HL-60 (cell line): ENCODE measurements at regions not wholly inside any gene's neighbourhood (a gene's known extent, or its start where the extent isn't known, plus 50 kb on each side); places are given as distances from the start of the nearest gene placed in this dataset.

Experiments
- DNase-seq, 2 experiments: peaks; one replicate each; pipeline ENCODE4 v3.0.0-alpha.2; 2010 to 2020; ENCODE audit warnings: low read depth in 1 of 2, low spot score in 1 of 2
- H3K27ac ChIP-seq: fragments of 250-450 bp; sonication (Bioruptor Pico); replicated peaks from 2 replicates; pipeline ENCODE4 v1.5.1; 2020; ENCODE audit warnings: mild to moderate bottlenecking, moderate library complexity
- H3K27me3 ChIP-seq: fragments of 250-450 bp; sonication (Bioruptor Pico); 2 replicates; pipeline ENCODE4 v1.5.1; 2021; ENCODE audit warnings: mild to moderate bottlenecking, moderate library complexity; ENCODE audit not compliant: insufficient read depth, poor library complexity, severe bottlenecking
- H3K4me3 ChIP-seq: replicated peaks from 2 replicates; pipeline ENCODE4 v1.5.1; 2011; ENCODE audit warnings: mild to moderate bottlenecking, control low read depth, low read length; ENCODE audit not compliant: insufficient read depth
- GABPA ChIP-seq: IDR thresholded peaks from 2 replicates; pipeline ENCODE4 v1.6.1; 2012; ENCODE audit warnings: low read depth
- POLR2AphosphoS5 ChIP-seq: IDR thresholded peaks from 2 replicates; pipeline ENCODE4 v1.6.1; 2012; ENCODE audit warnings: low read depth
- REST ChIP-seq: IDR thresholded peaks from 2 replicates; pipeline ENCODE4 v1.6.1; 2012; ENCODE audit warnings: low read depth; ENCODE audit not compliant: insufficient replicate concordance
- SPI1 ChIP-seq: IDR thresholded peaks from 2 replicates; pipeline ENCODE4 v1.6.1; 2012; ENCODE audit warnings: low read depth, mild to moderate bottlenecking, borderline replicate concordance
- TF ChIP-seq, protein P1 (sequence below): IDR thresholded peaks from one replicate; pipeline ENCODE4 v1.5.1; 2011; ENCODE audit warnings: low read length, control low read depth, inconsistent platforms; ENCODE audit not compliant: insufficient read depth

DNA sequence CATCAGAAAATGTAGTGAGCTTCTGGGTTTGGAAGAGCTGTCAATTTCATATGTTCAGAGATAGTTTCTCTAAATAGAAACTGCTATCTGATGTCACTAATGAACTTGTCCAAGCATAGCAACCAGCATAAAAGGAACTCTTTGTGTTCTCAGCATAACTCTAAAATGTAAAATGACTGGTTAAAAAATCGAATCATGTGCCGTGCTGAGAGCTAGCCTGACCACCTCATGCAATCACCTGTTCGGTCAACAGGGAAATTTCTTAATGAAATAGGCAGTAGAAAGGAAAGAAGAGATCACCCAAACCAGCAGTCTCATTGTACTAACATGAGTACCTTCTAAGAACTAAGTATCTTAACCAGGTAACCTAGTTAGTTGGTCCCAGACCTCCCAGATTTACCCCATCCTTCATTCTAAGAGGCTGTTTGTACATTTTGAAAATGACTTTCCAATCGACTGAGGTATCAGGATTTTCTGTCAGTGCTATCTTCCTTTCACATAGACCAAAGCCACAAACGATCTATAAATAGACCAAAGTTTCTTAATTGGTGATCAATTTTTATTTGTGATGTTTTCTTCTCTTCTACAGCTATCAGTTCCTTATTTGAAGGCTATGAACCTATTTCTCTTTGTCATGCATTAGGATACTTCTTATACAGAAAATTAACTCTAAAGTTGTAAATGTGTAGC lies 147.3 kb downstream of the TLR5 start:
- no peak for DNase-seq
- Histone ChIP-seq H3K4me3 (no peak overlapping the region), H3K27ac (no peak overlapping the region), H3K27me3 (peaks cover 9% of the 10 kb centered on the region)
- TF ChIP-seq POLR2AphosphoS5: no peak
- TF ChIP-seq REST: no peak
- TF ChIP-seq, protein P1, sequence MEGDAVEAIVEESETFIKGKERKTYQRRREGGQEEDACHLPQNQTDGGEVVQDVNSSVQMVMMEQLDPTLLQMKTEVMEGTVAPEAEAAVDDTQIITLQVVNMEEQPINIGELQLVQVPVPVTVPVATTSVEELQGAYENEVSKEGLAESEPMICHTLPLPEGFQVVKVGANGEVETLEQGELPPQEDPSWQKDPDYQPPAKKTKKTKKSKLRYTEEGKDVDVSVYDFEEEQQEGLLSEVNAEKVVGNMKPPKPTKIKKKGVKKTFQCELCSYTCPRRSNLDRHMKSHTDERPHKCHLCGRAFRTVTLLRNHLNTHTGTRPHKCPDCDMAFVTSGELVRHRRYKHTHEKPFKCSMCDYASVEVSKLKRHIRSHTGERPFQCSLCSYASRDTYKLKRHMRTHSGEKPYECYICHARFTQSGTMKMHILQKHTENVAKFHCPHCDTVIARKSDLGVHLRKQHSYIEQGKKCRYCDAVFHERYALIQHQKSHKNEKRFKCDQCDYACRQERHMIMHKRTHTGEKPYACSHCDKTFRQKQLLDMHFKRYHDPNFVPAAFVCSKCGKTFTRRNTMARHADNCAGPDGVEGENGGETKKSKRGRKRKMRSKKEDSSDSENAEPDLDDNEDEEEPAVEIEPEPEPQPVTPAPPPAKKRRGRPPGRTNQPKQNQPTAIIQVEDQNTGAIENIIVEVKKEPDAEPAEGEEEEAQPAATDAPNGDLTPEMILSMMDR: no peak
- no peak for TF ChIP-seq GABPA
- TF ChIP-seq SPI1: no peak

DNA sequence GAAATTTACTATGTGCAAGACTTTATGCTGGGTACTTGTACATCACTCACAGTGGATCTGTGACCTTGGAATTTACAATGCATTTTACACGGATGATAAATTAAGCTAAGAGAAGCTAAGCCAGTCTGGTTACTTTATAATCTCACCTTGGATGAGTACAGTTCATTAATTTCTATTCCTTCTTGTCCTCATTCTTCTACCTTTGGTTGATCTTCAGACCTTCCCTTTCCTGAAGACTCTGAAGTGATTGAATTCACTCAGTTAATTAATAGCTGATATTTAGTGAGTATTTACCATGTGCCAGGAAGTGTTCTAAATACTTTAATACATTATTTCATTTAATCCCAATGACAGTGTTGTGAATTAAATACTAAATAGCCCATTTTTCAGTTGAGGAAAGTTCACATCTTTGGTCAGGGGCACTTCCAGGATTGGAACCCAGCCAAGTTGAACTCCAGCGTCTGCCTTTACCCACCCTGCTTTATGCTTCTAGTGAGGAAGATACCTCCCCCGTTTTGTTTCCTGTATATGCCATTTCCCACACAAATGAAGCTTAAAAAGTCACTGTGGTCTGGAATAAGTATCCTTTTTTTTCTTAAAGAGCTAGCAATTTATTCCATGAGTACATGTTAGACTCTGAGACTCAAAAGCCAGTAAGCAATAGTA lies 146.6 kb downstream of the TLR5 start:
- H3K4me3 ChIP-seq: no peak overlapping the region
- no peak for DNase-seq
- no peak for TF ChIP-seq POLR2AphosphoS5
- TF ChIP-seq, protein P1: no peak
- TF ChIP-seq GABPA: no peak
- TF ChIP-seq REST: no peak
- TF ChIP-seq SPI1: no peak
- H3K27ac ChIP-seq: no peak overlapping the region
- H3K27me3 ChIP-seq: peaks cover 9% of the 10 kb centered on the region

DNA sequence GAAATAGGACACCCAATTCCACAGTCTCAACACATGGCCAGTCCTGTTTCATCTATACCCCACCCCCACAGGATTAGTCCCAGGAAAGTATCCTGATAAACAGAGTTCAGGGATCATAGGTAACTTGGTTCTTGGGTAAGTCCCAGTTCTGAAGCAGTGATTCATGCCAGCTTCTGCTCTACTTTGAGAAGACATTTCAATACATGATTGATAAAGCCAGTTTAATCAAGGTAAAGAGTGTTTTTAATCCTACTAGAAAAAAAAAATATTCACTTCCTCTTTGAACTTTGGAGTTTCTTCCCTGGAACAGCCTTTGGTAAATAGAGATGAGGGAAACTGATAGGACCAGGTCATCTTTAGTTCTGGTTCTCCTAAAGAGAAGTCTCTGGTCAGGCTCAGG lies 142.4 kb downstream of the TLR5 start:
- Histone ChIP-seq H3K4me3 (no peak overlapping the region), H3K27me3 (peaks cover 9% of the 10 kb centered on the region), H3K27ac (no peak overlapping the region)
- DNase-seq: no peak
- TF ChIP-seq, protein P1: no peak
- TF ChIP-seq SPI1: 0 out of 2 replicates have a peak, but pooled peaks have one; percentile 7
